ENCODE measurements at regions not wholly inside any gene's neighbourhood (a gene's known extent, or its start where the extent isn't known, plus 50 kb on each side); places are given as distances from the start of the nearest gene placed in this dataset.
"Not testable (repeated sequence)": the region's sequence is repeated elsewhere in the genome, so short reads cannot be mapped to it uniquely, and the experiment has no call there.

- DNase-seq = no peak
These were observed 82.1 kb downstream of the ZFP36L2 start for GRCh38 chr2:43144263-43144662.

- no peak for DNase-seq
These were observed 82.7 kb downstream of the ZFP36L2 start for GRCh38 chr2:43143756-43144155.

- DNase-seq = no peak
These were observed 83.4 kb downstream of the ZFP36L2 start for GRCh38 chr2:43142921-43143438.

GRCh38 chr2:43141636-43142151 lies 84.7 kb downstream of the ZFP36L2 start:
- not testable (repeated sequence) for DNase-seq

- no peak for DNase-seq
These were observed 86.3 kb downstream of the ZFP36L2 start for GRCh38 chr2:43139996-43140621.

- no peak for DNase-seq
These were observed 86.9 kb downstream of the ZFP36L2 start for GRCh38 chr2:43139501-43139900.

- no peak for DNase-seq
These were observed 88.0 kb downstream of the ZFP36L2 start for GRCh38 chr2:43138441-43138840.

- no peak for DNase-seq
These were observed 89.5 kb downstream of the ZFP36L2 start for GRCh38 chr2:43136876-43137275.

- DNase-seq = no peak
These were observed 90.2 kb downstream of the ZFP36L2 start for GRCh38 chr2:43136011-43136799.

GRCh38 chr2:43135583-43135982 lies 90.8 kb downstream of the ZFP36L2 start:
- DNase-seq = no peak

GRCh38 chr2:43134571-43134889 lies 91.9 kb downstream of the ZFP36L2 start:
- no peak for DNase-seq

GRCh38 chr2:43133708-43134570 lies 92.5 kb downstream of the ZFP36L2 start:
- DNase-seq = no peak

GRCh38 chr2:43133336-43133707 lies 93.1 kb downstream of the ZFP36L2 start:
- no peak for DNase-seq

- DNase-seq = no peak
These were observed 93.6 kb downstream of the ZFP36L2 start for GRCh38 chr2:43132683-43133301.

- DNase-seq = no peak
These were observed 94.3 kb downstream of the ZFP36L2 start for GRCh38 chr2:43131890-43132682.

GRCh38 chr2:43131051-43131889 lies 95.1 kb downstream of the ZFP36L2 start:
- DNase-seq = no peak

- no peak for DNase-seq
These were observed 95.9 kb downstream of the ZFP36L2 start for GRCh38 chr2:43130548-43130875.

- DNase-seq = no peak
These were observed 96.5 kb downstream of the ZFP36L2 start for GRCh38 chr2:43129676-43130547.

GRCh38 chr2:43128559-43128955 lies 97.8 kb downstream of the ZFP36L2 start:
- DNase-seq = no peak

GRCh38 chr2:43127941-43128558 lies 98.4 kb downstream of the ZFP36L2 start:
- no peak for DNase-seq

Measured in NCI-H1092 (cell line).